Upper lobe of right lung (tissue), 1 donor: ENCODE measurements at regions not wholly inside any gene's neighbourhood (a gene's known extent, or its start where the extent isn't known, plus 50 kb on each side); places are given as distances from the start of the nearest gene placed in this dataset.

Source experiments
- ATAC-seq: fragments of 200-7000 bp; cut with Tn5 transposase; one replicate; pipeline ENCODE4 v1.9.1; 2020; ENCODE audit warnings: mild to moderate bottlenecking, moderate library complexity
- DNase-seq: peaks from one replicate; pipeline ENCODE4 v3.0.0-alpha.2; 2020
- H3K27ac ChIP-seq: fragments of 200-600 bp; one replicate; pipeline ENCODE4 v1.8.0; 2022
- H3K27me3 ChIP-seq: fragments of 200-600 bp; one replicate; pipeline ENCODE4 v1.8.0; 2022; ENCODE audit warnings: mild to moderate bottlenecking
- H3K36me3 ChIP-seq: fragments of 200-600 bp; one replicate; pipeline ENCODE4 v1.8.0; 2022
- H3K4me1 ChIP-seq: fragments of 200-600 bp; one replicate; pipeline ENCODE4 v1.8.0; 2022
- H3K4me3 ChIP-seq: fragments of 200-600 bp; one replicate; pipeline ENCODE4 v1.8.0; 2022; ENCODE audit warnings: mild to moderate bottlenecking
- H3K9me3 ChIP-seq: fragments of 200-600 bp; one replicate; pipeline ENCODE4 v1.8.0; 2022
- CTCF ChIP-seq: fragments of 200-600 bp; IDR thresholded peaks from one replicate; pipeline ENCODE4 v1.8.0; 2022; ENCODE audit warnings: antibody characterized with exemption
- intact Hi-C: fragments of 100-400 bp; cut with DNase I; formaldehyde crosslinking; loops from one replicate; pipeline ENCODE4 v1.11.0; 2022
- donor health status: DM: no; HTN: yes; CAD: no; lungs with severe emphysema.

DNA sequence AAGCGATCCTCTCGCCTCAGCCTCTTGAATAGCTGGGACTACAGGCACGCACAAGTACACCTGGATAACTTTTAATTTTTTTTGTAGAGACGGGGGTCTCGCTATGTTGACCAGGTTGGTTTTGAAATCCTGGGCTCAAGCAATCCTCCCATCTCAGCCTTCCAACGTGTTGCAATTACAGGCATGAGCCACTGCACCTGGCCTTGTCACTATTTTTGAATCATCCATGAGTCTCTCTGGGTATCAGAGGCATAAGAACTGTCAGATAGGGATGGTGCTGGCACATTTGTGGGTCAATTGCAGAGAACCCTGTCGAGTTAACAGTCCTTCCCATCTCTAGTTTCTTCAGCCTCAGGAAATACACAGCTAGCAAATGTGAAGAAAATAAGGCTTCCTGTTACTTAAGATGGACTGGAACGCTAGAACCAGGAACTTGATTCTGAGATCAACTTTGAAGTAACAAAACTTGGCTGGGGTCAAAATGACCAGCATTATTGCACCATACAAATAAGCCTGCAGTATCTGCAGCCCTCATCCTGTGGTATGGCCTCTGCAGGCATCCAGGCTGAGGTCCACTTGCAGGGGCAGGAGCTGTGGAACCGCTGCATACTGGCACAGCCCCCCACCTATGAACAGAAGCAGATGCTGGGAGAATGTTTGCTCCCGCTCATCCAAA lies 124.3 kb upstream of the GADD45A start:
- intact Hi-C loops, result loop anchor here (10.0 kb wide), 1 partner anchor 194 kb away; no protein-coding TSS in a partner anchor
- no peaks in the 10 kb centered on the region for H3K27me3 ChIP-seq
- no peak overlapping the region for H3K27ac ChIP-seq
- H3K4me3 ChIP-seq, result no peak overlapping the region
- ATAC-seq (peak; percentile 3), DNase-seq (no peak)
- H3K36me3 ChIP-seq, result no peaks in the 10 kb centered on the region
- no peaks in the 10 kb centered on the region for H3K9me3 ChIP-seq
- TF ChIP-seq CTCF, result no peak
- H3K4me1 ChIP-seq, result peaks cover 18% of the 10 kb centered on the region

DNA sequence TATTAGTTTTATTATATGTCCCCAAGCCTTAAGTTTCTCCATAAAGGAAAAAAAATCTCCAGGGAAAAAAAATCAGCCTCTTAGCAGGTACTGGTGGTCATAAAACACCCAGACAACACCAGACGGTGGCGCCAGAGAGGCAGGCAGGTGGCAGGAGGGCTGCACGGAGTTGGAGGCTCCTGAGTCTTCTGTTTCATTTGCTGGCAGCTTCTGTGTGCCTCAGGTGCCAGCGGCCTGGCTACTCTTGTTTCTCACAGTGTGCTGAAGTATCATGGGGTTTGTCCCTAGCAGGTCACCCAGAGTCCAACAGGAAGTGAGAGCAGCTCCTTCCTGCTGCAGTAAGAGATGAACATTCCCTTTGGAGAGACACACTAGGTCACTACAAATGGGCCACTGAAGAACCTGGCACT lies 123.3 kb upstream of the GADD45A start:
- Histone ChIP-seq H3K27ac (no peak overlapping the region), H3K4me1 (peaks cover 18% of the 10 kb centered on the region), H3K9me3 (no peaks in the 10 kb centered on the region), H3K36me3 (no peaks in the 10 kb centered on the region), H3K27me3 (no peaks in the 10 kb centered on the region), H3K4me3 (no peak overlapping the region)
- DNase-seq, result peak; percentile 94
- peak; percentile 95 for ATAC-seq
- intact Hi-C loops, result loop anchor here (10.0 kb wide), 1 partner anchor 193 kb away; no protein-coding TSS in a partner anchor
- TF ChIP-seq CTCF, result peak; percentile 85

DNA sequence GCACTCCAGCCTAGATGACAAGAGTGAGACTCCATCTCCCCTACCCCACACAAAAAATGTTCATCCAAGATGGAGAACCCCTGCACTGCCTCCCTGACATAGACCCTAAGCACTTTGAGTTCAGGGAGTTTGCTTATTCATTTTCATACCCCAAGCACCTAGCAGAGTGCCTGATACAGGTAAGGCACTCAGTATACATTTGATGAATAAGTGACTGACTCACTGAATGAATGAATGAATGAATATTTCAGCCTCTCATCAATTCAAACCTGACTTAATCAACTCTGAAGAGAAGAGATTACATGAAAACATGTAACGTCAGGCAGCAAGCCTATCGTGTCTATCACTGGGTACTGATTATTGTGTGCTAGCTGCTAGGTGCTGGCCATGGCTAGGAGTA lies 121.3 kb upstream of the GADD45A start:
- H3K4me1 ChIP-seq, result peaks cover 18% of the 10 kb centered on the region
- no peak overlapping the region for H3K4me3 ChIP-seq
- no peaks in the 10 kb centered on the region for H3K9me3 ChIP-seq
- intact Hi-C loops, result loop anchor here (10.0 kb wide), 1 partner anchor 191 kb away; no protein-coding TSS in a partner anchor
- no peak for TF ChIP-seq CTCF
- no peak for DNase-seq
- no peak overlapping the region for H3K27ac ChIP-seq
- H3K27me3 ChIP-seq, result no peaks in the 10 kb centered on the region
- no peaks in the 10 kb centered on the region for H3K36me3 ChIP-seq
- no peak for ATAC-seq

GRCh38 chr1:67564193-67564592 lies 120.8 kb upstream of the GADD45A start:
- H3K27ac ChIP-seq, result peak overlapping the region; percentile 55
- intact Hi-C loops, result loop anchor here (10.0 kb wide), 1 partner anchor 191 kb away; no protein-coding TSS in a partner anchor
- TF ChIP-seq CTCF, result no peak
- H3K4me1 ChIP-seq, result peaks cover 18% of the 10 kb centered on the region
- DNase-seq (no peak), ATAC-seq (peak; percentile 25)
- H3K27me3 ChIP-seq, result no peaks in the 10 kb centered on the region
- H3K9me3 ChIP-seq, result no peaks in the 10 kb centered on the region
- no peak overlapping the region for H3K4me3 ChIP-seq
- no peaks in the 10 kb centered on the region for H3K36me3 ChIP-seq

DNA sequence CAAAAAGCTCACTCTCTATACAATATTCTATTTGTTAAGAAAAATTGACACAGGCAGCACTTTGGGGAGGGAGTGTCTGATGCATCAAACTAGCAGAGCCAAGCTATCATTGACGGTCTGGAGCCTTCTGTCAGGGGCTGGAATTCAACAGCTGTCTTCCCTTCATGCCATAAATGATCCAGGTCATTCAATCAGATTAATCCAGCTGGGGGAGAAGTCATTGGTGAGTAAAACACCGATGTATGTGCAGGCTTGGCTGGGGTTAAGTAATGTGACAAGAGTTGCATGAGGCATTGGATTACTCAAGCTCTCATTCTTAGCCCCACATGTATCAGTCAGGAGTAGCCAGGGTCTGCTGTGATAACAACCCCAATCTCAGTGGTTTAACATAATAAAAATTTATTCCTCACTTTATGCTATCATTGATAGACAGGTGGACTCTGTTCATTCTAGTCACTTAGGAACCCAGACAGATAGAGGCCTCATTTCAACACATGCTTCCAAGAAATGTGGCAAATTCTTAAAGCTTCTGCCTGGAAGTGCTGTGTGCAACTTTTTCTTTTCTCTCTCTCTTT lies 118.1 kb upstream of the GADD45A start:
- no peaks in the 10 kb centered on the region for H3K27me3 ChIP-seq
- no peak overlapping the region for H3K27ac ChIP-seq
- peaks cover 22% of the 10 kb centered on the region for H3K4me1 ChIP-seq
- ATAC-seq (no peak), DNase-seq (no peak)
- no peak for TF ChIP-seq CTCF
- no peaks in the 10 kb centered on the region for H3K36me3 ChIP-seq
- H3K4me3 ChIP-seq, result no peak overlapping the region
- H3K9me3 ChIP-seq, result no peaks in the 10 kb centered on the region
- intact Hi-C loops, result loop anchor here (10.0 kb wide), 1 partner anchor 188 kb away; no protein-coding TSS in a partner anchor
